ENCODE measurements at regions not wholly inside any gene's neighbourhood (a gene's known extent, or its start where the extent isn't known, plus 50 kb on each side); places are given as distances from the start of the nearest gene placed in this dataset.

GRCh38 chr5:114238771-114239313 lies 123.0 kb upstream of the KCNN2 start:
- in situ Hi-C loops (cut with HindIII; ENCODE audit: low pct_unique_long_range_greater_than_20kb, low sequenced_read_pairs): no loop called here
- no peak for DNase-seq (ENCODE audit: low read depth in 1 of 2, low spot score in 1 of 2)
- TF ChIP-seq JUND (IDR thresholded peaks at IDR 0.05; ENCODE audit: low read depth): no peak

GRCh38 chr5:114243281-114243971 lies 118.4 kb upstream of the KCNN2 start:
- in situ Hi-C loops (cut with HindIII; ENCODE audit: low pct_unique_long_range_greater_than_20kb, low sequenced_read_pairs): no loop called here
- no peak for DNase-seq (ENCODE audit: low read depth in 1 of 2, low spot score in 1 of 2)
- TF ChIP-seq JUND (IDR thresholded peaks at IDR 0.05; ENCODE audit: low read depth): no peak

GRCh38 chr5:114243972-114244317 lies 117.9 kb upstream of the KCNN2 start:
- no peak for DNase-seq (ENCODE audit: low read depth in 1 of 2, low spot score in 1 of 2)
- TF ChIP-seq JUND (IDR thresholded peaks at IDR 0.05; ENCODE audit: low read depth): no peak

GRCh38 chr5:114249823-114250222 lies 112.0 kb upstream of the KCNN2 start:
- in situ Hi-C loops (cut with HindIII; ENCODE audit: low pct_unique_long_range_greater_than_20kb, low sequenced_read_pairs): no loop called here
- no peak for DNase-seq (ENCODE audit: low read depth in 1 of 2, low spot score in 1 of 2)
- TF ChIP-seq JUND (IDR thresholded peaks at IDR 0.05; ENCODE audit: low read depth): no peak

More at GRCh38 chr5:114243972-114244317, 117.9 kb upstream of the KCNN2 start:
- in situ Hi-C loops (cut with HindIII; ENCODE audit: low pct_unique_long_range_greater_than_20kb, low sequenced_read_pairs): no loop called here

- no peak for TF ChIP-seq JUND (IDR thresholded peaks at IDR 0.05; ENCODE audit: low read depth)
- DNase-seq (ENCODE audit: low read depth in 1 of 2, low spot score in 1 of 2): no peak
These were observed 111.3 kb upstream of the KCNN2 start for GRCh38 chr5:114250536-114250935.

GRCh38 chr5:114252226-114252625 lies 109.6 kb upstream of the KCNN2 start:
- TF ChIP-seq JUND (IDR thresholded peaks at IDR 0.05; ENCODE audit: low read depth): no peak
- DNase-seq (ENCODE audit: low read depth in 1 of 2, low spot score in 1 of 2): no peak
- in situ Hi-C loops (cut with HindIII; ENCODE audit: low pct_unique_long_range_greater_than_20kb, low sequenced_read_pairs): no loop called here

More at GRCh38 chr5:114250536-114250935, 111.3 kb upstream of the KCNN2 start:
- in situ Hi-C loops (cut with HindIII; ENCODE audit: low pct_unique_long_range_greater_than_20kb, low sequenced_read_pairs): no loop called here

- DNase-seq (ENCODE audit: low read depth in 1 of 2, low spot score in 1 of 2): no peak
- no peak for TF ChIP-seq JUND (IDR thresholded peaks at IDR 0.05; ENCODE audit: low read depth)
- in situ Hi-C loops (cut with HindIII; ENCODE audit: low pct_unique_long_range_greater_than_20kb, low sequenced_read_pairs): no loop called here
These were observed 106.6 kb upstream of the KCNN2 start for GRCh38 chr5:114255260-114255659.

GRCh38 chr5:114261989-114262388 lies 99.9 kb upstream of the KCNN2 start:
- in situ Hi-C loops (cut with HindIII; ENCODE audit: low pct_unique_long_range_greater_than_20kb, low sequenced_read_pairs): no loop called here
- DNase-seq (ENCODE audit: low read depth in 1 of 2, low spot score in 1 of 2): no peak
- no peak for TF ChIP-seq JUND (IDR thresholded peaks at IDR 0.05; ENCODE audit: low read depth)

- no peak for DNase-seq (ENCODE audit: low read depth in 1 of 2, low spot score in 1 of 2)
- in situ Hi-C loops (cut with HindIII; ENCODE audit: low pct_unique_long_range_greater_than_20kb, low sequenced_read_pairs): no loop called here
These were observed 96.3 kb upstream of the KCNN2 start for GRCh38 chr5:114265432-114266060.

GRCh38 chr5:114266374-114266773 lies 95.5 kb upstream of the KCNN2 start:
- DNase-seq (ENCODE audit: low read depth in 1 of 2, low spot score in 1 of 2): no peak
- in situ Hi-C loops (cut with HindIII; ENCODE audit: low pct_unique_long_range_greater_than_20kb, low sequenced_read_pairs): no loop called here

More at GRCh38 chr5:114265432-114266060, 96.3 kb upstream of the KCNN2 start:
- no peak for TF ChIP-seq JUND (IDR thresholded peaks at IDR 0.05; ENCODE audit: low read depth)

GRCh38 chr5:114296191-114296590 lies 65.7 kb upstream of the KCNN2 start:
- in situ Hi-C loops (cut with HindIII; ENCODE audit: low pct_unique_long_range_greater_than_20kb, low sequenced_read_pairs): no loop called here
- no peak for DNase-seq (ENCODE audit: low read depth in 1 of 2, low spot score in 1 of 2)
- no peak for TF ChIP-seq JUND (IDR thresholded peaks at IDR 0.05; ENCODE audit: low read depth)

More at GRCh38 chr5:114266374-114266773, 95.5 kb upstream of the KCNN2 start:
- no peak for TF ChIP-seq JUND (IDR thresholded peaks at IDR 0.05; ENCODE audit: low read depth)

- no peak for DNase-seq (ENCODE audit: low read depth in 1 of 2, low spot score in 1 of 2)
- TF ChIP-seq JUND (IDR thresholded peaks at IDR 0.05; ENCODE audit: low read depth): no peak
- in situ Hi-C loops (cut with HindIII; ENCODE audit: low pct_unique_long_range_greater_than_20kb, low sequenced_read_pairs): no loop called here
These were observed 64.0 kb upstream of the KCNN2 start for GRCh38 chr5:114297915-114298314.

Measured in T47D (cell line).